Chondrocyte (in vitro differentiated cells): ENCODE measurements at regions not wholly inside any gene's neighbourhood (a gene's known extent, or its start where the extent isn't known, plus 50 kb on each side); places are given as distances from the start of the nearest gene placed in this dataset.

Experiments
- DNase-seq: peaks from one replicate; pipeline ENCODE4 v3.0.0; 2021; ENCODE audit warnings: mixed read lengths, low spot score
- H3K27ac Mint-ChIP-seq: one replicate; pipeline ENCODE4 v1.8.0; 2021; ENCODE audit warnings: mild to moderate bottlenecking, moderate library complexity, mixed read lengths; ENCODE audit not compliant: unreplicated experiment
- H3K27me3 Mint-ChIP-seq: 2 replicates; pipeline ENCODE4 v1.8.0; 2021; ENCODE audit warnings: low read depth, mixed read lengths
- H3K36me3 Mint-ChIP-seq: 2 replicates; pipeline ENCODE4 v1.8.0; 2021; ENCODE audit warnings: low read depth, mixed read lengths
- H3K4me1 Mint-ChIP-seq: 2 replicates; pipeline ENCODE4 v1.8.0; 2021; ENCODE audit warnings: low read depth, mild to moderate bottlenecking, mixed read lengths
- H3K4me3 Mint-ChIP-seq: one replicate; pipeline ENCODE4 v1.8.0; 2021; ENCODE audit warnings: mild to moderate bottlenecking, moderate library complexity, mixed read lengths; ENCODE audit not compliant: unreplicated experiment
- H3K9me3 Mint-ChIP-seq: 2 replicates; pipeline ENCODE4 v1.8.0; 2021; ENCODE audit warnings: low read depth, mixed read lengths
- CTCF ChIP-seq: fragments of 200-600 bp; sonication (generic); IDR thresholded peaks from 2 replicates; pipeline ENCODE4 v1.5.0; 2021; ENCODE audit warnings: antibody characterized with exemption, mild to moderate bottlenecking, moderate library complexity

- peaks cover 12% of the 10 kb centered on the region for H3K36me3 Mint-ChIP-seq
- no peak overlapping the region for H3K27ac Mint-ChIP-seq
- no peaks in the 10 kb centered on the region for H3K27me3 Mint-ChIP-seq
- no peaks in the 10 kb centered on the region for H3K9me3 Mint-ChIP-seq
- peaks cover 3% of the 10 kb centered on the region for H3K4me1 Mint-ChIP-seq
- peak; percentile 57 for TF ChIP-seq CTCF
- H3K4me3 Mint-ChIP-seq = no peak overlapping the region
- DNase-seq = no peak
Observed at GRCh38 chr11:86861810-86862209, 61.5 kb downstream of the PRSS23 start.

- no peak overlapping the region for H3K27ac Mint-ChIP-seq
- H3K9me3 Mint-ChIP-seq = no peaks in the 10 kb centered on the region
- no peak for TF ChIP-seq CTCF
- peaks cover 5% of the 10 kb centered on the region for H3K36me3 Mint-ChIP-seq
- no peak for DNase-seq
- no peaks in the 10 kb centered on the region for H3K27me3 Mint-ChIP-seq
- no peak overlapping the region for H3K4me3 Mint-ChIP-seq
- peaks cover 3% of the 10 kb centered on the region for H3K4me1 Mint-ChIP-seq
Observed at GRCh38 chr11:86863476-86863875, 63.1 kb downstream of the PRSS23 start.

- no peak overlapping the region for H3K4me3 Mint-ChIP-seq
- H3K4me1 Mint-ChIP-seq = peaks cover 20% of the 10 kb centered on the region
- H3K36me3 Mint-ChIP-seq = peaks cover 5% of the 10 kb centered on the region
- no peak for TF ChIP-seq CTCF
- H3K9me3 Mint-ChIP-seq = no peaks in the 10 kb centered on the region
- no peaks in the 10 kb centered on the region for H3K27me3 Mint-ChIP-seq
- no peak overlapping the region for H3K27ac Mint-ChIP-seq
- no peak for DNase-seq
Observed at GRCh38 chr11:86865436-86865835, 65.1 kb downstream of the PRSS23 start.

GRCh38 chr11:86869531-86869930 lies 69.2 kb downstream of the PRSS23 start:
- H3K4me1 Mint-ChIP-seq = peaks cover 44% of the 10 kb centered on the region
- no peak for DNase-seq
- no peaks in the 10 kb centered on the region for H3K9me3 Mint-ChIP-seq
- peaks cover 2% of the 10 kb centered on the region for H3K36me3 Mint-ChIP-seq
- peak overlapping the region; percentile 49 for H3K27ac Mint-ChIP-seq
- no peak for TF ChIP-seq CTCF
- no peaks in the 10 kb centered on the region for H3K27me3 Mint-ChIP-seq
- H3K4me3 Mint-ChIP-seq = no peak overlapping the region

DNA sequence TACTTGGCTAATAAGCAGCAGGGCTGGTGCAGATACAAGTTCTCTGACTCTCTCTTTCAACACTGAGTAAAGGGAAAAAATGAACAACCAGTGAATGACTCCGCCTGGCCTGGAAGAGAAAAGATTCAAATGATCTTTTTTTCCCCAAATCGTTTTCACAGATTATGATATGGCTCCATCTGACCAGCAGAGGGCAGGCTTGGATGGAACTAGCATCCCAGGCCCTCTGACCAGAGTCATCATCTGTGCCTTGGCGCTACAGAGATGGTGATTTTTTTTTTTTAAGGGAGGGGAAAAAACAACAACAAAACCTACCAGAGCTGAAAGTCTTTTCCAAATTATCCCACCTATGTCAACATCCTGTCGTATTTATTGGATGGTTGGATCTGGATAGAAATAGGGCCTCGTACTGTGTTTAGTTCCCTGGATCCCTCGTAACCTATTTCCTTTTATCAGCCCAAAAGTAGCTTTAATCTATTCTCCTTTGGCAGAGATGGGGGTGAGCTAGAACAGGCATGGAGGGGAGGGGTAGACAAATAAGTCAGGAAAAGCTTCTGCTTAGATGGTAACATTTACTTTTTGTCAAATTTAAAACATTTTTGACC lies 69.7 kb downstream of the PRSS23 start:
- Mint-ChIP-seq H3K27ac (no peak overlapping the region), H3K9me3 (no peaks in the 10 kb centered on the region), H3K4me1 (peaks cover 47% of the 10 kb centered on the region), H3K27me3 (no peaks in the 10 kb centered on the region), H3K36me3 (peaks cover 2% of the 10 kb centered on the region), H3K4me3 (no peak overlapping the region)
- DNase-seq = no peak
- peak; percentile 96 for TF ChIP-seq CTCF
